B cell (primary cell): ENCODE measurements at regions not wholly inside any gene's neighbourhood (a gene's known extent, or its start where the extent isn't known, plus 50 kb on each side); places are given as distances from the start of the nearest gene placed in this dataset.

Experiments used
- EZH2 ChIP-seq: IDR thresholded peaks from 2 replicates; pipeline ENCODE4 v1.6.1; 2012; ENCODE audit warnings: borderline replicate concordance, low read depth, mild to moderate bottlenecking, moderate library complexity, low read length; ENCODE audit not compliant: insufficient read depth, poor library complexity, severe bottlenecking
- TF ChIP-seq, protein P1 (sequence below): fragments of 200-600 bp; IDR thresholded peaks from one replicate; pipeline ENCODE4 v1.8.0; 2022; ENCODE audit warnings: antibody characterized with exemption, mild to moderate bottlenecking

DNA sequence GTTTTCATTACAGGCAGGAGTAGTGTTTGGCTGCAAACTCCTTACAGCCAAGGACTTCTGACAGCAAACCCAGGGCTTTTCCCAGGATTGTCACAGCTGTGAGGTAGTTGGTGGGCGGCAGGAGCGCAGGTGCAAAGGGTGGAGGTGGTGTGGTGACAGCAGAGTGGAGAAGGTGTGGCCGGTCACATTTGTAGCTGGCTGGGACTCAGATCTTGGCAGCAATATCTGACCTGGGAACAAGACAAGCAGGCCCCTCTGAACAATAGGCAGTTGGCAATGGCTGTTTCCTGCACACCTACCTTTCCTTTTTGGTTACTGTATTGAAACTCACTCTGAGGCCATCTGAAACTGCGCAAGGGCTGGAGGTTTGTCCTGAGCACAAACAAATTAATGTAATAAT lies 327.3 kb downstream of the COG6 start:
- TF ChIP-seq, protein P1, sequence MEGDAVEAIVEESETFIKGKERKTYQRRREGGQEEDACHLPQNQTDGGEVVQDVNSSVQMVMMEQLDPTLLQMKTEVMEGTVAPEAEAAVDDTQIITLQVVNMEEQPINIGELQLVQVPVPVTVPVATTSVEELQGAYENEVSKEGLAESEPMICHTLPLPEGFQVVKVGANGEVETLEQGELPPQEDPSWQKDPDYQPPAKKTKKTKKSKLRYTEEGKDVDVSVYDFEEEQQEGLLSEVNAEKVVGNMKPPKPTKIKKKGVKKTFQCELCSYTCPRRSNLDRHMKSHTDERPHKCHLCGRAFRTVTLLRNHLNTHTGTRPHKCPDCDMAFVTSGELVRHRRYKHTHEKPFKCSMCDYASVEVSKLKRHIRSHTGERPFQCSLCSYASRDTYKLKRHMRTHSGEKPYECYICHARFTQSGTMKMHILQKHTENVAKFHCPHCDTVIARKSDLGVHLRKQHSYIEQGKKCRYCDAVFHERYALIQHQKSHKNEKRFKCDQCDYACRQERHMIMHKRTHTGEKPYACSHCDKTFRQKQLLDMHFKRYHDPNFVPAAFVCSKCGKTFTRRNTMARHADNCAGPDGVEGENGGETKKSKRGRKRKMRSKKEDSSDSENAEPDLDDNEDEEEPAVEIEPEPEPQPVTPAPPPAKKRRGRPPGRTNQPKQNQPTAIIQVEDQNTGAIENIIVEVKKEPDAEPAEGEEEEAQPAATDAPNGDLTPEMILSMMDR = no peak
- TF ChIP-seq EZH2 = no peak
